ENCODE measurements at regions not wholly inside any gene's neighbourhood (a gene's known extent, or its start where the extent isn't known, plus 50 kb on each side); places are given as distances from the start of the nearest gene placed in this dataset.

- no peak for TF ChIP-seq CTCF (IDR thresholded peaks at IDR 0.05; ENCODE audit: unreplicated experiment)
- DNase-seq (ENCODE audit: low spot score, unreplicated experiment): no peak
- Mint-ChIP-seq H3K27me3 (no peaks in the 10 kb centered on the region), H3K27ac (no peak overlapping the region), H3K36me3 (ENCODE audit: insufficient read depth) (no peaks in the 10 kb centered on the region), H3K9me3 (ENCODE audit: low read depth) (peaks cover 7% of the 10 kb centered on the region), H3K4me1 (ENCODE audit: low read depth) (peaks cover 14% of the 10 kb centered on the region), H3K4me3 (ENCODE audit: low read depth) (no peak overlapping the region)
Measured at GRCh38 chr2:66017763-66018162, 417.2 kb upstream of the MEIS1 start.

GRCh38 chr2:66014450-66014849 is 420.5 kb upstream of the MEIS1 start:
- no peaks in the 10 kb centered on the region for H3K4me1 Mint-ChIP-seq (ENCODE audit: low read depth)
- no peak for TF ChIP-seq CTCF (IDR thresholded peaks at IDR 0.05; ENCODE audit: unreplicated experiment)
- no peak for DNase-seq (ENCODE audit: low spot score, unreplicated experiment)
- no peak overlapping the region for H3K4me3 Mint-ChIP-seq (ENCODE audit: low read depth)
- no peaks in the 10 kb centered on the region for H3K27me3 Mint-ChIP-seq
- peaks cover 2% of the 10 kb centered on the region for H3K9me3 Mint-ChIP-seq (ENCODE audit: low read depth)
- peak overlapping the region; percentile 45 for H3K27ac Mint-ChIP-seq
- H3K36me3 Mint-ChIP-seq (ENCODE audit: insufficient read depth): no peaks in the 10 kb centered on the region

- H3K9me3 Mint-ChIP-seq (ENCODE audit: low read depth): peaks cover 2% of the 10 kb centered on the region
- peak; percentile 8 for TF ChIP-seq CTCF (IDR thresholded peaks at IDR 0.05; ENCODE audit: unreplicated experiment)
- no peak for DNase-seq (ENCODE audit: low spot score, unreplicated experiment)
- H3K27ac Mint-ChIP-seq: no peak overlapping the region
- no peaks in the 10 kb centered on the region for H3K36me3 Mint-ChIP-seq (ENCODE audit: insufficient read depth)
- H3K4me3 Mint-ChIP-seq (ENCODE audit: low read depth): no peak overlapping the region
- no peaks in the 10 kb centered on the region for H3K27me3 Mint-ChIP-seq
- no peaks in the 10 kb centered on the region for H3K4me1 Mint-ChIP-seq (ENCODE audit: low read depth)
Measured at GRCh38 chr2:66013456-66013855, 421.5 kb upstream of the MEIS1 start.

GRCh38 chr2:66003931-66004330 is 431.0 kb upstream of the MEIS1 start:
- DNase-seq (ENCODE audit: low spot score, unreplicated experiment): no peak
- Mint-ChIP-seq H3K27ac (no peak overlapping the region), H3K36me3 (ENCODE audit: insufficient read depth) (no peaks in the 10 kb centered on the region), H3K4me1 (ENCODE audit: low read depth) (no peaks in the 10 kb centered on the region), H3K9me3 (ENCODE audit: low read depth) (peaks cover 3% of the 10 kb centered on the region), H3K27me3 (no peaks in the 10 kb centered on the region), H3K4me3 (ENCODE audit: low read depth) (no peak overlapping the region)
- no peak for TF ChIP-seq CTCF (IDR thresholded peaks at IDR 0.05; ENCODE audit: unreplicated experiment)

GRCh38 chr2:66001538-66001937 is 433.4 kb upstream of the MEIS1 start:
- DNase-seq (ENCODE audit: low spot score, unreplicated experiment): no peak
- Mint-ChIP-seq H3K4me1 (ENCODE audit: low read depth) (no peaks in the 10 kb centered on the region), H3K36me3 (ENCODE audit: insufficient read depth) (no peaks in the 10 kb centered on the region), H3K9me3 (ENCODE audit: low read depth) (no peaks in the 10 kb centered on the region), H3K27ac (no peak overlapping the region), H3K27me3 (no peaks in the 10 kb centered on the region), H3K4me3 (ENCODE audit: low read depth) (no peak overlapping the region)
- TF ChIP-seq CTCF (IDR thresholded peaks at IDR 0.05; ENCODE audit: unreplicated experiment): no peak
